ENCODE measurements at regions not wholly inside any gene's neighbourhood (a gene's known extent, or its start where the extent isn't known, plus 50 kb on each side); places are given as distances from the start of the nearest gene placed in this dataset.

DNA sequence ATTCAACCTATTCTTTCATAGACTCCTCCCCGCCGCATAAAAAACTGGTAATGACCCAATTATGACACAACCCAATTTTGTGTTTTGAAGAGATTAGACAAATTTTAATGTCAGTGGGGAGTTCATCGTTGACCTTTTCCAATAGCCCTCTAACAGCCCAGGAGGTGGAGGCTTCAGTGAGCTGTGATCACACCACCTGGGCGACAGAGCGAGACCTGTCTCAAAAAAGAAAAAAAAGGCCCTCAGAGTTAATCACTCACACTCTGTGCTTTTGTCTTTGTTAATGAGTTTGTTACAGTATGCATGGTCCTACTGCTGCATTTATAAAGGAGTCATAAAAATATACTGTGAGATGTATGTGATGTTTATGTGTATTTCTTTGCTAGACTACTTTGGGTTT, 510.6 kb downstream of the CPS1 start:
- TF ChIP-seq, protein P1, sequence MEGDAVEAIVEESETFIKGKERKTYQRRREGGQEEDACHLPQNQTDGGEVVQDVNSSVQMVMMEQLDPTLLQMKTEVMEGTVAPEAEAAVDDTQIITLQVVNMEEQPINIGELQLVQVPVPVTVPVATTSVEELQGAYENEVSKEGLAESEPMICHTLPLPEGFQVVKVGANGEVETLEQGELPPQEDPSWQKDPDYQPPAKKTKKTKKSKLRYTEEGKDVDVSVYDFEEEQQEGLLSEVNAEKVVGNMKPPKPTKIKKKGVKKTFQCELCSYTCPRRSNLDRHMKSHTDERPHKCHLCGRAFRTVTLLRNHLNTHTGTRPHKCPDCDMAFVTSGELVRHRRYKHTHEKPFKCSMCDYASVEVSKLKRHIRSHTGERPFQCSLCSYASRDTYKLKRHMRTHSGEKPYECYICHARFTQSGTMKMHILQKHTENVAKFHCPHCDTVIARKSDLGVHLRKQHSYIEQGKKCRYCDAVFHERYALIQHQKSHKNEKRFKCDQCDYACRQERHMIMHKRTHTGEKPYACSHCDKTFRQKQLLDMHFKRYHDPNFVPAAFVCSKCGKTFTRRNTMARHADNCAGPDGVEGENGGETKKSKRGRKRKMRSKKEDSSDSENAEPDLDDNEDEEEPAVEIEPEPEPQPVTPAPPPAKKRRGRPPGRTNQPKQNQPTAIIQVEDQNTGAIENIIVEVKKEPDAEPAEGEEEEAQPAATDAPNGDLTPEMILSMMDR (IDR thresholded peaks at IDR 0.05; ENCODE audit: borderline replicate concordance, extremely low read depth, low read length, poor library complexity, severe bottlenecking): no peak
- TF ChIP-seq EZH2 (IDR thresholded peaks at IDR 0.05; ENCODE audit: borderline replicate concordance, low read depth, low read length, severe bottlenecking): no peak

Measured in DND-41 (cell line).